HS-5 (cell line): ENCODE measurements at regions not wholly inside any gene's neighbourhood (a gene's known extent, or its start where the extent isn't known, plus 50 kb on each side); places are given as distances from the start of the nearest gene placed in this dataset.
"Not testable (repeated sequence)": the region's sequence is repeated elsewhere in the genome, so short reads cannot be mapped to it uniquely, and the experiment has no call there.

Experiments
- DNase-seq: peaks from one replicate; pipeline ENCODE4 v3.0.0-alpha.2; 2012; ENCODE audit warnings: low read depth

DNA sequence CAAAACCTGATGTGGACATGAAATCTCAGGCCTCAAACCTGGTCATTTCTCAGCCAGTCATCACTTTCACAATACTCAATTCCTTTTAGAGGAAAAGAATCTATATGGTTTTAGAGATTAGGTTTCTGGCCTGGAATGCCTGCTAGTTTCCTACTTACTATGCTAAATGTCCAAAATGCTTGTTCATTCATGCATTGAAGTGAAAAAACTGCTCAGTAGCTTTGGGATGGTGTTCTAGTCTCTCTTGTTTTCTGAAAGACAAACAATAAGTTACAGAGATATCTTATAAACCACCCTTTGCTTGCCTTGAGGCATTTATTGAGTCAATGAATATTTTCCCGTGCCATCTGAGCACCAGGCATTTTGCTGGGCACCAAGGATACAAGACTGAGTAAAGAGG is 1146.5 kb upstream of the GOT2 start:
- DNase-seq, result no peak

DNA sequence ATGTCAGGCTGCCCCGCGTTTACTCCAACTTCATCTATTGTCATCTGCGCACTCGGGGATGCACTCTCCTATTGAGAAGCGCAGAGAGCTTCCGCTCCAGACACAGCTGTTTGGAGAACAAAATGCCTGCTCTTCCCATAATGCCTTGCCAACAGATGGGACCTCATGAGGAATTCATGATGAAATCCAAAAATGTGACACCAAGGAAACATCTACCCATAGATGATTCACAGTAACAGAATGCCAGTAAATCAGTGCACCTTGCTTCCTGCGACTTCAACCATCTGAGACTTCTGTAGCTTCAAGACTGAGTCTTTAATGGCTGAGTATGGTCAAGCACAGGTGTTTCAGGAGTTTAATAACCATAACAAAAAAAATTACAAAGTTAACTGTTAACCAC is 1144.9 kb upstream of the GOT2 start:
- DNase-seq, result no peak

DNA sequence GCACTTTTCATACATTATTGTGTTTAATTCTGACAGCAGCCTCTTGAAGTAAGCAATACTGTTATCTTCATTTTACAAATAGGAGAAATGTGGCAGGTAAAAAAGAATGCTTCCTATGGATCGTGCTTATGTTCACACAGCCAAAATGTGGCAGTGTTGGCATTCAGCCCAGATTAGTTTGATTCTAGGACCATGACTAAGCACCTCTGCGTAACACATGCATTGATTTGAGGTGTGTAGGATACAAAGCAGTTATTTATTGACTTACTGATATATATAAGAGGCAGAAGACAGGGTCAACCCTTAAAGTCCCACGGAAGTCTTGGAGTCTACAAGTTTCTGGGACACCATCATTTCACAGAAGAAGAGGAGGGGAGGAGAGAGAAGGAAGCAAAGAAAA is 1144.4 kb upstream of the GOT2 start:
- DNase-seq, result peak; percentile 89

GRCh38 chr16:59864981-59865666 is 1131.0 kb upstream of the GOT2 start:
- no peak for DNase-seq

DNA sequence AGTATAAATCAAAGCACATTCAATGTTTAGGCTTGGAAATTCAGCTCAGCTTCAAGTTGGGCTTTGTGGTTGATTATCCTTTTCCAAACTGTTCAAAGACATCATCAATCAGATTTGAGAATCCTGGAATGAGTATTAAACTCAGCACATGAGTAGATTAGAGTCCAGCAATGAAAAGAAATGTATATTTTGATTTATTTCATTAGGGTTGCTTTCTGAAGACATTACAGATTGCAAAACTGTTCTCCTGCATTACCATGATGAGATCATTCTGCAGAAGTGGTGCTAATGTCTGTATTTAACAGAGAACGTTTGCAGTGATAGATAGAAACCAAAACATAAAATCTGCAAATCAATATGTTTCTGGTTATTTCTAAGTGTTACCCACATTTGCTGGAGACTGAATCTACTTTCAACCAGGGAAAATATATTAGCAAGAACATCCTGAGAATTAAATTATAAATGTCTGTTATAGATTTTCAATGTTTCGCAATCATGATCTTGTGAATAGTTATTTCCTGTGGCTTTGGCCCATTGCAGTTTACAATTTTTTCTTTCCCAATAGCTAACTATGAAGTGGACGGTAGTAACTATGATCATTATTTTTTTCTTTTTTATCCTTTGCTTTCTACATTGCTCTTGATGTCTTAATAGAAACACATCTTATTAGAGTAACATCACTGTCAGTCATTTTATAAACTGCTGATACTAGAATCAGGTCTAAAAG is 1125.7 kb upstream of the GOT2 start:
- peak; percentile 39 for DNase-seq

GRCh38 chr16:59854846-59855439 is 1120.8 kb upstream of the GOT2 start:
- no peak for DNase-seq

DNA sequence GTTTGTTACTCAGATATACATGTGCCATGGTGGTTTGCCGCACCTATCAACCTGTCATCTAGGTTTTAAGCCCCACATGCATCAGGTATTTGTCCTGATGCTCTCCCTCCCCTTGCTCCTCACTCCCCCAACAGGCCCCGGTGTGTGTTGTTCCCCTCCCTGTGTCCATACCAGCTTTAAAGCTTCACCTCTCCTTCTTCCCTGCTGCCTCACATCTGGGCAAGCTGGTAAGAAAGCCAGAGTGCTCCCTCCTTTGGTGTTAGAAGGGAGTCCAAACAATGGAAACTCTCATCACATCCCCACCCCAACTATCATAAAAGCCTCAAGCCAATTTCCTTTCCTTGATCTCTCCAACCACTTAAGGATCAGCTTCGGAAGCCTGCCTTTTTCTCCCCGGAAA is 1115.6 kb upstream of the GOT2 start:
- DNase-seq, result no peak

- DNase-seq, result no peak
Observed at GRCh38 chr16:59848296-59848695, 1114.2 kb upstream of the GOT2 start.

DNA sequence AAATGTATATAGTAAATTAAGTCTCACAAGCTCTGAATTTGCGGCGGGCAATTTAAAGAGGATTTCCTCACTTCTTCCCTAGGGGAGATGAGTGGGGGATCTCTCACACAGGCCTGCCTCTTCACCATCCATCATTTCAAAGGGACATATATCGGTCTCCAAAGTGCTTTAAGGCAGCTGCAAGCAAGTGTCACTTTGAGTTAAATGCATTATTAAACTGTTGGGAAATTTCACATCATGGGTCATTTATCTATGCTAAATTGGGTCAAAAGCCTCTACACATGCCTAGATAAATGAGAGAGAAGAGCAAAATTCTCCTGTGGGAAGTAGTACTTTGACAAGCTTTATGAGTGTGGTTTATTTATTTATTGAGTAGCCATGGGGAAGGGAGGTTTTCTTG is 1106.1 kb upstream of the GOT2 start:
- DNase-seq, result no peak

- DNase-seq, result no peak
Observed at GRCh38 chr16:59826767-59827166, 1092.7 kb upstream of the GOT2 start.

GRCh38 chr16:59809488-59809887 is 1075.4 kb upstream of the GOT2 start:
- not testable (repeated sequence) for DNase-seq

DNA sequence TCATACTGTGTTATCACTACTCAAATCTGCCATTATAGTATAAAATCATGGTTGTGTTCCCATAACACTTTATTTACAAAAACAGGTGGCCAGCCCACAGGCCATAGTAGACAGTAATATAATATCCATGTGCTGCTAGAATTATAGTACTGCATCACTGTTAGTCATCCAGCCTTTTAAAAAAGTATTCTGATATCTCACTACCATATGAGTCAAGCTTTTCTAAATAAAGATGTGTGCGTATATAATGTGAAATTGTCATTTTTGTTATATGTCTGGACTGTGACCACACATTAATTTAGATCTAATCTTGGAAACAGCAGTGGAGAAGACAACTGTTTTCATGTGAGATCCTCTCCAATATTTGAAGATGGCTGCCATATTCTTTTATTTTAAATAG is 1049.1 kb upstream of the GOT2 start:
- DNase-seq, result peak; percentile 9

- DNase-seq, result no peak
Observed at GRCh38 chr16:59773330-59773729, 1039.2 kb upstream of the GOT2 start.

GRCh38 chr16:59759296-59759695 is 1025.2 kb upstream of the GOT2 start:
- no peak for DNase-seq

GRCh38 chr16:59758848-59759247 is 1024.7 kb upstream of the GOT2 start:
- DNase-seq, result no peak

DNA sequence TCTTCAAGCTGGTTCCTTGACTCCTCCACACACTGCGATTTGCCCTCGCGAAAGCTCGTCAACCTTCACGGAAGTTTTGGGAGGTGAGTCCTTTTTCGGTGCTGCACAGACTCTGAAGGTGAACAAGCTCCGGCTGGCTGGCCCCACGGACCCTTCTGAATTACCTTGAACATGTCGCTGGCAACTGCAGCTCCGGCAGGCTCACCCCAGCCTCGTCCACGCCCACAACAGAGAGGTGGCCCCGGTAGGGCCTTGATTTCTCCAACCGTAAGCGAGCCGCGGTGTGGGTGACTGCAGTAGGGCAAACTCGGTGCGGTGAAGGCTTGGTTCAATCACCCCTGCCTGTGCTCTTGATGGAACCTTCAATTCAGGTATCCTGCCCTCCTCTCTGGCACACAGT is 1020.7 kb upstream of the GOT2 start:
- DNase-seq, result no peak

DNA sequence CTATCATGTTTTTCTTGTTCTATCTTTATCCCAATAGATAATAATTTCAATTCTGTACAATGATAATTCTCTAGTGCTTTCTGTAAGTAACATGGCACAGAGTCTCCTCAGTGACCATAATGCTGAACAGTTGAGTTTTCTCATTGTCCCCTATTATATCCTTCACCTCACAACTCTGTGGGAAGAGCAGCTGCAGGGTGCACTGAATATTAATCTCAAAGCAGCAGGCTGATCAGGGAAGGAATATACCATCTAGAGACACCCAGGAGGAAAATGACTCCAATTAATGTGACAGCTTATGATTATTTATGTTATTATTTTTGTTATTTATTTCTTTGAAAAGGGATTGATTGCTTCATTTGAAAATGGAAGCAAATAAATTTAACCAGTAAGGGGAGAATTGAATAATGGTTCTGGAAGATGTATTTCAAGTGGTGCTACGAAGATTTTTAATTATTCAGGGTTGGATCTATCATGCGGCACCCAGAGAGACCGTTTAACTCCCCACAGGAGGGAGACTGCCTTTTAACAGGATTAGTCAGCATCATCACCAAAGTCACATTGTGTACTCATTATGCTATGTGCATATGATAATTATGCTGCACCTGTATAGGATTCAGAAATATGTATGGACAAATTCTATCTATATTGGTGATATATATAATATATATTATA is 1015.7 kb upstream of the GOT2 start:
- DNase-seq, result no peak

DNA sequence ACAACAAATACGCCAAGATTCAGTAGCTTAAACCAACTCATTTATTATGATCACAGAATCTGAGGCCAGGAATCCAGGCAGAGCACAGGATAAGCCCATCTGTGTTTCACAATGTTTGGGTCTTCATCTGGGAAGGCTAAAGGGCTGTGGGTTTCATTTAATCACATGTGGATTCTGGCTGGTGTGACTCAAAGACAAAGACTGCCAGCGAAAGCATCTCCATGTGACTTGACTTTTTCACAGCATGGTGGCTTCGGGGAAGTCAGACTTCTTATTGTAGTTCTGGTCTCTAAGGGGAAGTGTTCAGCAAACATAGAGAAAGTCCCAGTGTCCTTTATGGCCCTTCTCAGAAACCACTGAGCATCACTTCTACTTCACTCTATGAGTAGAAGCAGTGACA is 1014.4 kb upstream of the GOT2 start:
- no peak for DNase-seq

- DNase-seq, result no peak
Observed at GRCh38 chr16:59743504-59743903, 1009.4 kb upstream of the GOT2 start.

DNA sequence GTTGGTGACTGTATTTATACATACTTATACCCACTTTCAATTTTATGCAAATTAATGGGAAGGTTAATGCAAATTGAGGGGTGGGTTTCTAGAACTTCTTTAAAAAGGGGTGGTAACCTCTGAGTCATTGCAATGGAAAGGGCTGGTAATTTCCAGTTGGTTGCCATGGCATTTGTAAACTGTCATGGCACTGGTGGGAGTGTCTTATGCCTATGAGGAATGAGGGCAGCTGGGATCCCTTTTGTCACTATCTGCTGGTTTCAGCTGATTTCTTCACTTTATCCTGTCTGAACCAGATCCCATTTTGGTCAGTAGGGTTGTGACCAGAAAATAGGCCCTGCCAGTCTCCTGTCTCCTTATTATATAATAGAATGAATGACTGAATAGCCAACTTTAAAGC is 1006.7 kb upstream of the GOT2 start:
- no peak for DNase-seq

DNA sequence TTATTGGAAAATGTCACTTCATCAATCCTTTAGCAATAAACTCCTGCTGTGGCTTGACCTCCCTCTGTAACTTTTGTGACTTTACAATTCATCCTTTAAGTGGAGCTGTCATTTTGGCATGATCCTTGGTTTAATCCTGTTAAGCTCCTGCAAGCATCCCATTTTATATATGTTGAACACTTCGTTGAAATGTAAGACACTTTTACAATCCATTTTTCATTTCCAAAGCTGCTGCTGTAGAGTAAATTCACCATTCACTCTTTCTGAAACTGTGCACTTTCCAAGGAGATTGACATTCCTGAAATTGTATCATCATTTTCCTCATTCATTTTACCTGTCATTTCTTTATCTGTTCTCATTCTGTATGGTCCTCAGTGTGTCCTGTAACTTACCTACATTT is 1003.2 kb upstream of the GOT2 start:
- DNase-seq, result no peak

GRCh38 chr16:59733321-59733720 is 999.2 kb upstream of the GOT2 start:
- DNase-seq, result no peak

GRCh38 chr16:59729613-59730012 is 995.5 kb upstream of the GOT2 start:
- no peak for DNase-seq
